ENCODE measurements at regions not wholly inside any gene's neighbourhood (a gene's known extent, or its start where the extent isn't known, plus 50 kb on each side); places are given as distances from the start of the nearest gene placed in this dataset.

DNA sequence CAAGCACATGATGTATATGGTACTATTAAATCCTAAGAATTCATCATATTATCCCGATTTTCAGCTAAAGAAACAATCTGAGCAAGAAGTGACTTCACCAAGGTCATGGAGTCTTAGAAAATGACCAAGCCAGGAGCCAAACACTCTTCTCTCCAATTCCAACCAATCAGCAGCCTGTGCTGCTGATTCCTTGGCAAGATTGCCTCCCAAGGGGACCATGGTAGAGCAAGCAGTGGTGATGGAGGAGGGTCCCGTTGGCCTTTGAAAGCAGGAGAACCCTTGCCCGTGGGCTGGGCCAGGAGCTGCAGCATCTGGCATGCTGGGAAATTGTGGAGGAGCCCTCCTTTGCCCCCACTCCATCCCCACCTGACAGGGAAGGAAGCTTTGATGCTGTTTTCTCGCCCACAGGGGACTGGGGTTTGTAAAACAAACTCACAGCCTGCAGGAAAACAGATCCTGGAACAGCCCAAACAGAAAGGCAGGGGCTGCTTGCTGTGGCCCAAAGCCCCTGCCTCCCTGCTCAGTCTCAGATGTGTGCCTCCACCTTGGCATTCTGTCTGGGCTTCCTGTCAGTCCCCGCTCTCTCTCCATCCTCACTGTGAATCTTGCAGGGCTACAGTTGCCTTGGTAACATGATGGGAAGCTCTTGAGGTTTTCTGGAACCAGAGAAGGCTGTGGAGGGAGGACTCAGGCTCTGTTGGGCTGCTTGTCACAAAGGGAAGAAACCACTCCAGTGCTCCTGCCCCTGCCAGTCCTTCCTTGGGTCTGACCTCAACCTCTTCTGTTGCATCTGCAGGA, 70.8 kb upstream of the HSPA9 start:
- TF ChIP-seq CTCF (IDR thresholded peaks at IDR 0.05) (no peak), ZFX (IDR thresholded peaks at IDR 0.05; ENCODE audit: borderline replicate concordance) (no peak)

All from 22Rv1 (cell line).